ENCODE measurements at regions not wholly inside any gene's neighbourhood (a gene's known extent, or its start where the extent isn't known, plus 50 kb on each side); places are given as distances from the start of the nearest gene placed in this dataset.

- no peak for DNase-seq (ENCODE audit: low spot score)
- intact Hi-C loops (cut with DNase I): no loop called here
Measured at GRCh38 chr20:57840504-57841296, 130.9 kb upstream of the PMEPA1 start.

- intact Hi-C loops (cut with DNase I): no loop called here
- DNase-seq (ENCODE audit: low spot score): no peak
Measured at GRCh38 chr20:57840066-57840465, 130.3 kb upstream of the PMEPA1 start.

GRCh38 chr20:57838670-57839151, 128.9 kb upstream of the PMEPA1 start:
- DNase-seq (ENCODE audit: low spot score): no peak
- intact Hi-C loops (cut with DNase I): no loop called here

- DNase-seq (ENCODE audit: low spot score): no peak
- intact Hi-C loops (cut with DNase I): no loop called here
Measured at GRCh38 chr20:57837208-57838035, 127.6 kb upstream of the PMEPA1 start.

- DNase-seq (ENCODE audit: low spot score): no peak
- intact Hi-C loops (cut with DNase I): no loop called here
Measured at GRCh38 chr20:57835588-57836455, 126.0 kb upstream of the PMEPA1 start.

GRCh38 chr20:57835074-57835452, 125.2 kb upstream of the PMEPA1 start:
- intact Hi-C loops (cut with DNase I): no loop called here
- DNase-seq (ENCODE audit: low spot score): no peak

GRCh38 chr20:57834306-57835073, 124.7 kb upstream of the PMEPA1 start:
- no peak for DNase-seq (ENCODE audit: low spot score)
- intact Hi-C loops (cut with DNase I): no loop called here

GRCh38 chr20:57831993-57832585, 122.3 kb upstream of the PMEPA1 start:
- DNase-seq (ENCODE audit: low spot score): no peak
- intact Hi-C loops (cut with DNase I): no loop called here

GRCh38 chr20:57831326-57831992, 121.6 kb upstream of the PMEPA1 start:
- DNase-seq (ENCODE audit: low spot score): peak; percentile 74
- intact Hi-C loops (cut with DNase I): no loop called here

- DNase-seq (ENCODE audit: low spot score): peak; percentile 57
- intact Hi-C loops (cut with DNase I): no loop called here
Measured at GRCh38 chr20:57830515-57830895, 120.7 kb upstream of the PMEPA1 start.

GRCh38 chr20:57829805-57830514, 120.1 kb upstream of the PMEPA1 start:
- intact Hi-C loops (cut with DNase I): no loop called here
- peak; percentile 64 for DNase-seq (ENCODE audit: low spot score)

GRCh38 chr20:57829336-57829735, 119.5 kb upstream of the PMEPA1 start:
- DNase-seq (ENCODE audit: low spot score): peak; percentile 62
- intact Hi-C loops (cut with DNase I): no loop called here

GRCh38 chr20:57828696-57829095, 118.9 kb upstream of the PMEPA1 start:
- intact Hi-C loops (cut with DNase I): no loop called here
- peak; percentile 19 for DNase-seq (ENCODE audit: low spot score)

- peak; percentile 24 for DNase-seq (ENCODE audit: low spot score)
- intact Hi-C loops (cut with DNase I): no loop called here
Measured at GRCh38 chr20:57826666-57827287, 117.0 kb upstream of the PMEPA1 start.

- no peak for DNase-seq (ENCODE audit: low spot score)
- intact Hi-C loops (cut with DNase I): no loop called here
Measured at GRCh38 chr20:57824909-57825308, 115.1 kb upstream of the PMEPA1 start.

- DNase-seq (ENCODE audit: low spot score): peak; percentile 14
- intact Hi-C loops (cut with DNase I): no loop called here
Measured at GRCh38 chr20:57821935-57822334, 112.1 kb upstream of the PMEPA1 start.

Measured in posterior vena cava (tissue), 2 donors.